ENCODE measurements at regions not wholly inside any gene's neighbourhood (a gene's known extent, or its start where the extent isn't known, plus 50 kb on each side); places are given as distances from the start of the nearest gene placed in this dataset.

GRCh38 chr5:145072889-145073288 lies 762.3 kb downstream of the PRELID2 start:
- Histone ChIP-seq H3K79me2 (ENCODE audit: control insufficient read depth, insufficient read depth, low read length) (no peaks in the 10 kb centered on the region), H4K20me1 (replicated peaks; ENCODE audit: control insufficient read depth, insufficient read depth, low read length) (no peaks in the 10 kb centered on the region), H3K4me2 (ENCODE audit: insufficient read depth, low read length) (no peak overlapping the region), H3K9ac (ENCODE audit: insufficient read depth in 1 of 2, low read depth in 2 of 2, low read length in 2 of 2) (no peak overlapping the region), H3K4me3 (no peak overlapping the region), H3K27me3 (ENCODE audit: control insufficient read depth in 2 of 2, insufficient read depth in 2 of 2, low read length in 2 of 2) (no peaks in the 10 kb centered on the region), H3K9me1 (ENCODE audit: control insufficient read depth, insufficient read depth, low read length) (no peaks in the 10 kb centered on the region), H3K27ac (ENCODE audit: extremely low read depth, low read depth, low read length) (no peak overlapping the region), H3K4me1 (replicated peaks in 1 of 2; ENCODE audit: control insufficient read depth in 2 of 2, insufficient read depth in 2 of 2, low read length in 2 of 2) (no peaks in the 10 kb centered on the region), H3K36me3 (ENCODE audit: control insufficient read depth, insufficient read depth, low read length) (no peaks in the 10 kb centered on the region), H2AFZ (ENCODE audit: low read depth, low read length) (no peak overlapping the region), H3K9me3 (replicated peaks; ENCODE audit: control insufficient read depth, insufficient read depth, low read depth, low read length) (no peaks in the 10 kb centered on the region)
- FAIRE-seq (no peak), DNase-seq (ENCODE audit: extremely low read depth in 1 of 4, low spot score in 3 of 4) (no peak), ATAC-seq (no peak)
- in situ Hi-C loops (cut with MboI): no loop called here
- BruUV-seq (replicated peaks): no TSS peak
- 0% methylated on average over 1 of the region's 1 CpG for WGBS (ENCODE audit: insufficient coverage, low coverage, missing lambda C conversion rate)
- ChIA-PET POLR2A (no interaction called here), CTCF (ENCODE audit: low intra/inter-chr PET ratio) (no interaction called here)
- intact Hi-C loops (cut with micrococcal nuclease): no loop called here
- TF ChIP-seq TBL1XR1 (IDR thresholded peaks at IDR 0.05; ENCODE audit: low read length in 2 of 2) (no peak), POLR3A (IDR thresholded peaks at IDR 0.05; ENCODE audit: borderline replicate concordance, extremely low read depth, insufficient read depth, insufficient read length) (no peak), ETS1 (conservative IDR thresholded peaks at IDR 0.05; ENCODE audit: control insufficient read depth, low read depth, low read length) (no peak), ZNF507 (tag; conservative IDR thresholded peaks at IDR 0.05) (no peak), ZNF175 (CRISPR knock-in tag; IDR thresholded peaks at IDR 0.05; ENCODE audit: low read depth) (no peak), COPS2 (conservative IDR thresholded peaks at IDR 0.05) (no peak), CBFA2T3 (IDR thresholded peaks at IDR 0.05) (no peak), HDGF (IDR thresholded peaks at IDR 0.05) (no peak), TAF9B (IDR thresholded peaks at IDR 0.05; ENCODE audit: partially characterized antibody) (no peak), ZNF695 (CRISPR knock-in tag; IDR thresholded peaks at IDR 0.05) (no peak), HOMEZ (CRISPR knock-in tag; IDR thresholded peaks at IDR 0.05) (no peak), SP1 (CRISPR knock-in tag; IDR thresholded peaks at IDR 0.05) (no peak), MBD2 (IDR thresholded peaks at IDR 0.05; ENCODE audit: borderline replicate concordance, low read depth) (no peak), YBX1 (IDR thresholded peaks at IDR 0.05) (no peak)
- TF ChIP-seq, protein P1, sequence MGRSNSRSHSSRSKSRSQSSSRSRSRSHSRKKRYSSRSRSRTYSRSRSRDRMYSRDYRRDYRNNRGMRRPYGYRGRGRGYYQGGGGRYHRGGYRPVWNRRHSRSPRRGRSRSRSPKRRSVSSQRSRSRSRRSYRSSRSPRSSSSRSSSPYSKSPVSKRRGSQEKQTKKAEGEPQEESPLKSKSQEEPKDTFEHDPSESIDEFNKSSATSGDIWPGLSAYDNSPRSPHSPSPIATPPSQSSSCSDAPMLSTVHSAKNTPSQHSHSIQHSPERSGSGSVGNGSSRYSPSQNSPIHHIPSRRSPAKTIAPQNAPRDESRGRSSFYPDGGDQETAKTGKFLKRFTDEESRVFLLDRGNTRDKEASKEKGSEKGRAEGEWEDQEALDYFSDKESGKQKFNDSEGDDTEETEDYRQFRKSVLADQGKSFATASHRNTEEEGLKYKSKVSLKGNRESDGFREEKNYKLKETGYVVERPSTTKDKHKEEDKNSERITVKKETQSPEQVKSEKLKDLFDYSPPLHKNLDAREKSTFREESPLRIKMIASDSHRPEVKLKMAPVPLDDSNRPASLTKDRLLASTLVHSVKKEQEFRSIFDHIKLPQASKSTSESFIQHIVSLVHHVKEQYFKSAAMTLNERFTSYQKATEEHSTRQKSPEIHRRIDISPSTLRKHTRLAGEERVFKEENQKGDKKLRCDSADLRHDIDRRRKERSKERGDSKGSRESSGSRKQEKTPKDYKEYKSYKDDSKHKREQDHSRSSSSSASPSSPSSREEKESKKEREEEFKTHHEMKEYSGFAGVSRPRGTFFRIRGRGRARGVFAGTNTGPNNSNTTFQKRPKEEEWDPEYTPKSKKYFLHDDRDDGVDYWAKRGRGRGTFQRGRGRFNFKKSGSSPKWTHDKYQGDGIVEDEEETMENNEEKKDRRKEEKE (IDR thresholded peaks at IDR 0.05; ENCODE audit: borderline replicate concordance in 1 of 2, control insufficient read depth in 1 of 2, low read depth in 2 of 2, low read length in 1 of 2): no peak
- TF ChIP-seq, protein P2, sequence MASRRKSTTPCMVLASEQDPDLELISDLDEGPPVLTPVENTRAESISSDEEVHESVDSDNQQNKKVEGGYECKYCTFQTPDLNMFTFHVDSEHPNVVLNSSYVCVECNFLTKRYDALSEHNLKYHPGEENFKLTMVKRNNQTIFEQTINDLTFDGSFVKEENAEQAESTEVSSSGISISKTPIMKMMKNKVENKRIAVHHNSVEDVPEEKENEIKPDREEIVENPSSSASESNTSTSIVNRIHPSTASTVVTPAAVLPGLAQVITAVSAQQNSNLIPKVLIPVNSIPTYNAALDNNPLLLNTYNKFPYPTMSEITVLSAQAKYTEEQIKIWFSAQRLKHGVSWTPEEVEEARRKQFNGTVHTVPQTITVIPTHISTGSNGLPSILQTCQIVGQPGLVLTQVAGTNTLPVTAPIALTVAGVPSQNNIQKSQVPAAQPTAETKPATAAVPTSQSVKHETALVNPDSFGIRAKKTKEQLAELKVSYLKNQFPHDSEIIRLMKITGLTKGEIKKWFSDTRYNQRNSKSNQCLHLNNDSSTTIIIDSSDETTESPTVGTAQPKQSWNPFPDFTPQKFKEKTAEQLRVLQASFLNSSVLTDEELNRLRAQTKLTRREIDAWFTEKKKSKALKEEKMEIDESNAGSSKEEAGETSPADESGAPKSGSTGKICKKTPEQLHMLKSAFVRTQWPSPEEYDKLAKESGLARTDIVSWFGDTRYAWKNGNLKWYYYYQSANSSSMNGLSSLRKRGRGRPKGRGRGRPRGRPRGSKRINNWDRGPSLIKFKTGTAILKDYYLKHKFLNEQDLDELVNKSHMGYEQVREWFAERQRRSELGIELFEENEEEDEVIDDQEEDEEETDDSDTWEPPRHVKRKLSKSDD (conservative IDR thresholded peaks at IDR 0.05; ENCODE audit: low read length): no peak

All from K562 (cell line).